PFSK-1 (cell line): ENCODE measurements at regions not wholly inside any gene's neighbourhood (a gene's known extent, or its start where the extent isn't known, plus 50 kb on each side); places are given as distances from the start of the nearest gene placed in this dataset.

Experiments
- FOXP2 ChIP-seq: optimal IDR thresholded peaks from 2 replicates; pipeline ENCODE3; 2011; ENCODE audit warnings: borderline replicate concordance, control low read depth, inconsistent platforms; ENCODE audit not compliant: insufficient read depth; ENCODE audit errors: extremely low read length, extremely low read depth
- POLR2AphosphoS5 ChIP-seq: IDR thresholded peaks from 2 replicates; pipeline ENCODE4 v1.6.1; 2012; ENCODE audit warnings: low read depth, mild to moderate bottlenecking, control low read depth, low read length, moderate library complexity
- SIN3A ChIP-seq: IDR thresholded peaks from 2 replicates; pipeline ENCODE4 v1.6.1; 2012; ENCODE audit warnings: mild to moderate bottlenecking, low read length, moderate library complexity, borderline replicate concordance; ENCODE audit not compliant: insufficient read depth
- TAF1 ChIP-seq: IDR thresholded peaks from 2 replicates; pipeline ENCODE4 v1.6.1; 2012; ENCODE audit warnings: low read length, control low read depth, borderline replicate concordance; ENCODE audit not compliant: insufficient read depth
- TF ChIP-seq, protein P1 (sequence below), 2 experiments: IDR thresholded peaks; 2 replicates each; pipeline versions ENCODE4 v1.6.1 to v1.8.0; 2011 to 2012; ENCODE audit warnings: low read depth in 2 of 2, low read length in 2 of 2, control low read depth in 1 of 2, inconsistent platforms in 1 of 2, mild to moderate bottlenecking in 1 of 2, moderate library complexity in 1 of 2; ENCODE audit not compliant: insufficient read depth in 1 of 2

DNA sequence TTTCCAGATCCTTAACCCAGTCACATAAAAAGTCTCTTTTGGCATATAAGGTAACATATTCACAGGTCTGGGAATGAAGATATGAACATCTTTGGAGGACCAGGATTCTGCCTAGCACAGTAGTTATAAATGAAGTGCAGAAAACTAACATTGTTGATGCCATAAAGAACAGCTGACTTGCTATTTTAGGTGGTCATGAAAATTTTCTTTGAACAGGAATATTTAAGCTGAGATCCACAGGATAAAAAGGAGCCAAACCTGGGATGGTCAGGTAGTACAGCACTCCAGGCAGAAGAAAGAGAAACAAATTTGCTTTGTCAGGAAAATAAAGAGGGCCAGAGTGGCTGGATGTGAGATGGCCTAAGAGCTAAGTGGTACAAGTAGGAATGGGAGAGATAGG, 80.0 kb downstream of the CENPW start:
- TF ChIP-seq TAF1 (no peak), POLR2AphosphoS5 (no peak), FOXP2 (no peak), SIN3A (no peak)
- TF ChIP-seq, protein P1, sequence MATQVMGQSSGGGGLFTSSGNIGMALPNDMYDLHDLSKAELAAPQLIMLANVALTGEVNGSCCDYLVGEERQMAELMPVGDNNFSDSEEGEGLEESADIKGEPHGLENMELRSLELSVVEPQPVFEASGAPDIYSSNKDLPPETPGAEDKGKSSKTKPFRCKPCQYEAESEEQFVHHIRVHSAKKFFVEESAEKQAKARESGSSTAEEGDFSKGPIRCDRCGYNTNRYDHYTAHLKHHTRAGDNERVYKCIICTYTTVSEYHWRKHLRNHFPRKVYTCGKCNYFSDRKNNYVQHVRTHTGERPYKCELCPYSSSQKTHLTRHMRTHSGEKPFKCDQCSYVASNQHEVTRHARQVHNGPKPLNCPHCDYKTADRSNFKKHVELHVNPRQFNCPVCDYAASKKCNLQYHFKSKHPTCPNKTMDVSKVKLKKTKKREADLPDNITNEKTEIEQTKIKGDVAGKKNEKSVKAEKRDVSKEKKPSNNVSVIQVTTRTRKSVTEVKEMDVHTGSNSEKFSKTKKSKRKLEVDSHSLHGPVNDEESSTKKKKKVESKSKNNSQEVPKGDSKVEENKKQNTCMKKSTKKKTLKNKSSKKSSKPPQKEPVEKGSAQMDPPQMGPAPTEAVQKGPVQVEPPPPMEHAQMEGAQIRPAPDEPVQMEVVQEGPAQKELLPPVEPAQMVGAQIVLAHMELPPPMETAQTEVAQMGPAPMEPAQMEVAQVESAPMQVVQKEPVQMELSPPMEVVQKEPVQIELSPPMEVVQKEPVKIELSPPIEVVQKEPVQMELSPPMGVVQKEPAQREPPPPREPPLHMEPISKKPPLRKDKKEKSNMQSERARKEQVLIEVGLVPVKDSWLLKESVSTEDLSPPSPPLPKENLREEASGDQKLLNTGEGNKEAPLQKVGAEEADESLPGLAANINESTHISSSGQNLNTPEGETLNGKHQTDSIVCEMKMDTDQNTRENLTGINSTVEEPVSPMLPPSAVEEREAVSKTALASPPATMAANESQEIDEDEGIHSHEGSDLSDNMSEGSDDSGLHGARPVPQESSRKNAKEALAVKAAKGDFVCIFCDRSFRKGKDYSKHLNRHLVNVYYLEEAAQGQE (IDR thresholded peaks at IDR 0.05; ENCODE audit: insufficient read depth in 1 of 2, low read depth in 2 of 2, low read length in 2 of 2) = no peak

DNA sequence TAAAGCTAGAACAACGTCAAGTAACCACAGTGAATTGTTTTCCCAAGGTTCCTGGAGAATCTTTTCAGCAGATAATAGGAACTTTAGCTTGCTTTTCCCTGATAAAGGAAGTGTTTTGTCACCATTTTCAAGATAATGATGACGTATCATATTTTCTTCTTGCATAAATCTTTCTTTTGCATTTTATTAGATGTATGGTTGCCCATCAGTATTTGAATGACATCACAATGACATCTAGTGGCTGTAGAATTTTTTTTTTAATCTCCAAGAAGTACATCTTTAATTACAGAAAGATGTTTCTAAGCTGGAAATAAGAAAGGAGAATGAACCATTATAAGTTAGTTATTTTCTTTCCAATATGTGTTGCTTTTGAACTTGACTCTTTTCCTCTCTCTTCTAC, 83.0 kb downstream of the CENPW start:
- no peak for TF ChIP-seq SIN3A
- TF ChIP-seq POLR2AphosphoS5 = no peak
- no peak for TF ChIP-seq TAF1
- TF ChIP-seq, protein P1 (IDR thresholded peaks at IDR 0.05; ENCODE audit: insufficient read depth in 1 of 2, low read depth in 2 of 2, low read length in 2 of 2) = no peak
- no peak for TF ChIP-seq FOXP2

DNA sequence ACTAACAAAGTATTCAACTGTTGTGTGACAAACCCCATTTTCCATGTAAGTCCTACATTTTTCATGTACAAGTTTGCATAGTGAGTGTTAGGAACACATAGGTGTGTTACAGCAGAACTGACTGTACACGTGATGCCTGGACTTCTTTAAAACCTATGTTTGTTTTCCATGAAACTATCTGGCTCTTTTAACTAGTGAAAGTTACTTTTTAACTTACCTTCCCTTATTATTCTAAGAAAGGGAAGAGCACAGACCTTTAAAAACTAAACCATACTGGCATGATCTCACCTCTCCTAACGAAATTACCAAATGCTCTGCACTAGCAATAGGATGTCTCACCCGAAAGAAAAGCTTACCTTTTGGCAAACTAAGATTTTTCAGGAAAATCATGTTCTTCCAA, 87.8 kb downstream of the CENPW start:
- no peak for TF ChIP-seq SIN3A
- TF ChIP-seq FOXP2 = no peak
- TF ChIP-seq, protein P1 (IDR thresholded peaks at IDR 0.05; ENCODE audit: insufficient read depth in 1 of 2, low read depth in 2 of 2, low read length in 2 of 2) = no peak
- no peak for TF ChIP-seq POLR2AphosphoS5
- TF ChIP-seq TAF1 = no peak

DNA sequence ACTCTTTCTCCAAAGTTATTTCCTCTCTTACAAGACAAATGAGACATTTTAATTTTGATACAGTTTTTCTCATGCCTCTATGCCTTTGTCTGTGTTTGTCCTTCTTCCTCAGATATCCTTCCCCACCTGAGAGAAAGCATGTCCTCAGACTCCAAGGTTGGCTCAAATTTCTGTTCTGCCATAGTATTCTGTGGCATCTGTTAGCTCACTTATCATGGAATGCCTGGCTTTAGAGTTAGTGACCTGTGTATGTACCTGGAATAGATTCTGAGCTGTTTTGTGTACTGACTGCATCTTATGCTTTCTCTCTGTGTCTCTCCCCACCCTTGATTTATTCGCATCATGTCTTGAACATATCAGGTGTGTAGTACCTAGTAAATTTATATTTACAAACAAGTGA, 90.0 kb downstream of the CENPW start:
- TF ChIP-seq, protein P1 (IDR thresholded peaks at IDR 0.05; ENCODE audit: insufficient read depth in 1 of 2, low read depth in 2 of 2, low read length in 2 of 2) = no peak
- no peak for TF ChIP-seq TAF1
- no peak for TF ChIP-seq FOXP2

DNA sequence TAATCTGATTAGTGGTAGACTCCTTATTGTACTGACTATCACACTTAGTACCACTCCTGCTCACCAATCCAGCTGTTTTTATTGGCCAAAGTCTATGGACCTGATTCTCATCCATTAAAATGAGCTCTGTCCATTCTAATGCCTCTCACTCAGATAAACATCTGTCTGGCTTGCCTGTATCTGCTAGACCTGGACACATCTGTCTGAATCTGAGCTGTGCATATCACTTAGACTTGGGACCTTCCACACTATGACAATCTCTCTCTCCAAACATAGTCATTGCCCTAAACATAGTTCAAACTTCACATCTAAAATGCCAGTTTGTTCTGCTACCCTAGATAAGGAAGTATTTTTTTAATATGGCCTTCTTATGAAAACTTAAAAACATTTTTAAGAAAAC, 92.6 kb downstream of the CENPW start:
- TF ChIP-seq, protein P1 (IDR thresholded peaks at IDR 0.05; ENCODE audit: insufficient read depth in 1 of 2, low read depth in 2 of 2, low read length in 2 of 2) = no peak
- no peak for TF ChIP-seq POLR2AphosphoS5
- no peak for TF ChIP-seq TAF1
- TF ChIP-seq SIN3A = no peak
- TF ChIP-seq FOXP2 = no peak
